ENCODE measurements at regions not wholly inside any gene's neighbourhood (a gene's known extent, or its start where the extent isn't known, plus 50 kb on each side); places are given as distances from the start of the nearest gene placed in this dataset.

GRCh38 chr3:182711261-182711683 is 82.0 kb upstream of the ATP11B start:
- no peak for TF ChIP-seq EZH2 (IDR thresholded peaks at IDR 0.05)
- TF ChIP-seq POLR2AphosphoS5 (IDR thresholded peaks at IDR 0.05; ENCODE audit: borderline replicate concordance, low read depth, low read length): no peak
